ENCODE measurements at regions not wholly inside any gene's neighbourhood (a gene's known extent, or its start where the extent isn't known, plus 50 kb on each side); places are given as distances from the start of the nearest gene placed in this dataset.

DNA sequence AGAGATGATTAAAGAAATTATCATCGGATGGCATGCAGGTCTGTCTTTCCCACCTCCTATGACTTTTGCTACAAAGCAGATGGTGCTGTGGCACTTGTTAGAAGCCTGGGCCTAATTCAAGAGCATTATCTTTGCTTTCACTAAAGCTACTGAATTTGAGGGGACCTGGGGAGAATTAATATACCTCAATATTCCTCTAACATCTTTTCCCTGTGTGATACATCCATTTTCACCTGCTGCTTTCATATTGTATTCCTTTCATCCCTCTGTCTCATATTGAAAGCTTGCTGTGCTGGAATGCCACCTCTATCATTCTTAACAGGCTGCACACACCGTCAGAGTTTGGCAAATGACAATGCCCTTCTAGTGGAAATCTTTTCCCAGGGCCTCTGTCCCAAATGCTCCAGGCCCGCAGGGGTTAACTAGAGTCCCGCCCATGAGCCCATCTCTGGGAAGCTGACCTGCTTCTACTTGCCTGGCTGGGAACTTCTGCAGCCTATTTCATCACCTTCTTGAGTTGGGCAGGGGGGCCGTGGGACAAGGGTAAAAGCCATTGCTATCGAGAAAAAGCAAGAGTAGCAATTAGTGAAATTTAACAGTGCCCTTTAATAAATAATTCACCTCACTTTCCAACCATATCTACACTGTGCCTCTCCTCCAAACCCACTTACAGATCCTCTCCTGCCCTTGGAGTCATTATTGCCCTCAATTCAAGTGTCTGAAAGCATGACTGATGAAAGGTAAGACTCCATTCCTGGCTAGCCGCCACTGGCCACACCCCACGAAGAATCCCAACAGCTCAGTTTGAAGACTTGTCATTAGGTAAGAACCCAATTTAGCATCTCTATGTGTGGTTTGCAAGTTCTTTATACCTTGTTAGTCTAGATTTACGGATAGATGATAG, 126.7 kb upstream of the BTG1 start:
- H3K9ac ChIP-seq (ENCODE audit: low read depth, low read length) = no peak overlapping the region
- no peak overlapping the region for H3K4me3 ChIP-seq (ENCODE audit: low read depth, low read length)
- H3K4me1 ChIP-seq (ENCODE audit: control insufficient read depth, insufficient read depth, low read length) = no peaks in the 10 kb centered on the region
- no peaks in the 10 kb centered on the region for H3K27me3 ChIP-seq (ENCODE audit: control insufficient read depth, insufficient read depth, low read length)
- H3K36me3 ChIP-seq (ENCODE audit: control insufficient read depth, insufficient read depth, low read length) = no peaks in the 10 kb centered on the region
- H3K9me3 ChIP-seq (ENCODE audit: control insufficient read depth, insufficient read depth, low read length) = no peaks in the 10 kb centered on the region

- no peaks in the 10 kb centered on the region for H3K9me3 ChIP-seq (ENCODE audit: control insufficient read depth, insufficient read depth, low read length)
- H3K36me3 ChIP-seq (ENCODE audit: control insufficient read depth, insufficient read depth, low read length) = no peaks in the 10 kb centered on the region
- H3K27me3 ChIP-seq (ENCODE audit: control insufficient read depth, insufficient read depth, low read length) = no peaks in the 10 kb centered on the region
- no peak overlapping the region for H3K4me3 ChIP-seq (ENCODE audit: low read depth, low read length)
- H3K9ac ChIP-seq (ENCODE audit: low read depth, low read length) = no peak overlapping the region
- H3K4me1 ChIP-seq (ENCODE audit: control insufficient read depth, insufficient read depth, low read length) = no peaks in the 10 kb centered on the region
Measured at GRCh38 chr12:92271341-92271740, 125.7 kb upstream of the BTG1 start.

- Histone ChIP-seq H3K27me3 (ENCODE audit: control insufficient read depth, insufficient read depth, low read length) (no peaks in the 10 kb centered on the region), H3K4me1 (ENCODE audit: control insufficient read depth, insufficient read depth, low read length) (no peaks in the 10 kb centered on the region), H3K9me3 (ENCODE audit: control insufficient read depth, insufficient read depth, low read length) (no peaks in the 10 kb centered on the region), H3K36me3 (ENCODE audit: control insufficient read depth, insufficient read depth, low read length) (no peaks in the 10 kb centered on the region), H3K9ac (ENCODE audit: low read depth, low read length) (no peak overlapping the region), H3K4me3 (ENCODE audit: low read depth, low read length) (no peak overlapping the region)
Measured at GRCh38 chr12:92270521-92270920, 124.9 kb upstream of the BTG1 start.

DNA sequence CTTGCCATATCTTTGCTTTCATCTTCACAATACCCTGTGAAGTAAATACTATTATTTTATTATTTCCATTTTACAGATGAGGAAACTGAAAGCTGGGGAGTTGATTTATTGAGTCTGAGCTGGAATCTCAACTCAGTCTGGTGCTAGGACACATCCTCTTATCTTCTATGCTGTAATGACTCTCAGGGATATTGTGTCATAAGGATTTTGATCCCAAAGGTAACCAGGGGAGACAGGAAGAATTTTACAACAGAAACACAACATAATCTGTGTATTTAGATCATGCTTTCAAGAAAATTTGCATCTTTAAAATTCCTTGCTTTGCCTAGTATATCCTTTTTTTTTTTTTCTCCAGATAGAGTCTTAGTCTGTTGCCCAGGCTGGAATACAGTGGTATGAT, 123.3 kb upstream of the BTG1 start:
- no peaks in the 10 kb centered on the region for H3K9me3 ChIP-seq (ENCODE audit: control insufficient read depth, insufficient read depth, low read length)
- no peaks in the 10 kb centered on the region for H3K4me1 ChIP-seq (ENCODE audit: control insufficient read depth, insufficient read depth, low read length)
- no peak overlapping the region for H3K4me3 ChIP-seq (ENCODE audit: low read depth, low read length)
- H3K9ac ChIP-seq (ENCODE audit: low read depth, low read length) = no peak overlapping the region
- H3K36me3 ChIP-seq (ENCODE audit: control insufficient read depth, insufficient read depth, low read length) = no peaks in the 10 kb centered on the region
- H3K27me3 ChIP-seq (ENCODE audit: control insufficient read depth, insufficient read depth, low read length) = no peaks in the 10 kb centered on the region

- H3K36me3 ChIP-seq (ENCODE audit: control insufficient read depth, insufficient read depth, low read length) = no peaks in the 10 kb centered on the region
- H3K4me1 ChIP-seq (ENCODE audit: control insufficient read depth, insufficient read depth, low read length) = no peaks in the 10 kb centered on the region
- H3K9me3 ChIP-seq (ENCODE audit: control insufficient read depth, insufficient read depth, low read length) = no peaks in the 10 kb centered on the region
- H3K27me3 ChIP-seq (ENCODE audit: control insufficient read depth, insufficient read depth, low read length) = no peaks in the 10 kb centered on the region
- no peak overlapping the region for H3K9ac ChIP-seq (ENCODE audit: low read depth, low read length)
- H3K4me3 ChIP-seq (ENCODE audit: low read depth, low read length) = no peak overlapping the region
Measured at GRCh38 chr12:92261692-92262091, 116.0 kb upstream of the BTG1 start.

DNA sequence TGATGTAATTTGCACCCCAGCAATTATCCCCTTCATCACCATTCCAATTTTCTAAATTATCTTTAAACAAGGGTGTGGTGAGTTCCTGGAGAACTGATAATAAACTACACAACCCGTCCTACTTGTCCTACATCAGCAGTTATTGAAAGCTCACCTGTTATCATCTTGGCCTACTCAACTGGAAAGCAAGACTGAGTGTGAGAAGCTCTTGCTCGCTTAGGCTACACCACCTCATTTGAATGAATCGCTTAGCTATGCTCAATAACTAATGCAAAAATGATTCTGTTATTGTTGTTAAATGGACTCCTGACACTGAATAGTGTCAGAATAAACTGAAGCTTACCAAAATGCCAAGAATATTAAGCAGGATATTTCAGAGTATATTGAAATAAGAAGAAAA, 115.4 kb upstream of the BTG1 start:
- H3K4me1 ChIP-seq (ENCODE audit: control insufficient read depth, insufficient read depth, low read length) = no peaks in the 10 kb centered on the region
- H3K4me3 ChIP-seq (ENCODE audit: low read depth, low read length) = no peak overlapping the region
- no peaks in the 10 kb centered on the region for H3K36me3 ChIP-seq (ENCODE audit: control insufficient read depth, insufficient read depth, low read length)
- H3K9ac ChIP-seq (ENCODE audit: low read depth, low read length) = no peak overlapping the region
- H3K27me3 ChIP-seq (ENCODE audit: control insufficient read depth, insufficient read depth, low read length) = no peaks in the 10 kb centered on the region
- no peaks in the 10 kb centered on the region for H3K9me3 ChIP-seq (ENCODE audit: control insufficient read depth, insufficient read depth, low read length)

DNA sequence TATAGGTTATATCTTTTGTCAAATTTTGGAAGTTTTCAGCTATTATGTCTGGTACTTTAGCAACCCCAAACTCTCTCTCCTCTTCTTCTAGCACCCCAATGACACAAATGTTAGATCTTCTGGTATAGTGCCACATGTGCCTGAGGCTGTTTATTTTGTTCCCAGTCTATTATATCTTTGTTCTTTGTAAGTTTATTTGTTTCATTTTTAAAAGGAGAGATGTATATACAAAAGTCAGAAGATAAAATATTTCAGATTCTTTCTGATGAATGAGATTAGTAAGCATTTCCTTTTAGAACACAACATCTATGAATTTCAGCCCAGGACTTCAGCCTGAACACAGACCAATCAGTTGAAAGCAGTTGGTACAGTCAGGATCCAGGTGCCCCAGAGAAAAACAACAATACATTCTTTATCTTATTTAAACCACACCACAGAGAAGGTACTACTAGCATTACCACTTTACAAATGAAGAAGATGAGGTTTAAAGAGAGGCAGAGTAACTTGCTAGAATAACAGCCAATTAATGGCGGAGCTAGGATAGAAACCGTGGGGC, 114.1 kb upstream of the BTG1 start:
- no peak overlapping the region for H3K9ac ChIP-seq (ENCODE audit: low read depth, low read length)
- H3K4me3 ChIP-seq (ENCODE audit: low read depth, low read length) = no peak overlapping the region
- H3K27me3 ChIP-seq (ENCODE audit: control insufficient read depth, insufficient read depth, low read length) = no peaks in the 10 kb centered on the region
- H3K9me3 ChIP-seq (ENCODE audit: control insufficient read depth, insufficient read depth, low read length) = no peaks in the 10 kb centered on the region
- no peaks in the 10 kb centered on the region for H3K36me3 ChIP-seq (ENCODE audit: control insufficient read depth, insufficient read depth, low read length)
- no peaks in the 10 kb centered on the region for H3K4me1 ChIP-seq (ENCODE audit: control insufficient read depth, insufficient read depth, low read length)

- Histone ChIP-seq H3K36me3 (ENCODE audit: control insufficient read depth, insufficient read depth, low read length) (no peaks in the 10 kb centered on the region), H3K27me3 (ENCODE audit: control insufficient read depth, insufficient read depth, low read length) (no peaks in the 10 kb centered on the region), H3K9ac (ENCODE audit: low read depth, low read length) (no peak overlapping the region), H3K9me3 (ENCODE audit: control insufficient read depth, insufficient read depth, low read length) (no peaks in the 10 kb centered on the region), H3K4me1 (ENCODE audit: control insufficient read depth, insufficient read depth, low read length) (no peaks in the 10 kb centered on the region), H3K4me3 (ENCODE audit: low read depth, low read length) (no peak overlapping the region)
Measured at GRCh38 chr12:92259291-92259690, 113.6 kb upstream of the BTG1 start.

- Histone ChIP-seq H3K4me3 (ENCODE audit: low read depth, low read length) (no peak overlapping the region), H3K4me1 (ENCODE audit: control insufficient read depth, insufficient read depth, low read length) (no peaks in the 10 kb centered on the region), H3K27me3 (ENCODE audit: control insufficient read depth, insufficient read depth, low read length) (no peaks in the 10 kb centered on the region), H3K36me3 (ENCODE audit: control insufficient read depth, insufficient read depth, low read length) (no peaks in the 10 kb centered on the region), H3K9me3 (ENCODE audit: control insufficient read depth, insufficient read depth, low read length) (no peaks in the 10 kb centered on the region), H3K9ac (ENCODE audit: low read depth, low read length) (no peak overlapping the region)
Measured at GRCh38 chr12:92257261-92257660, 111.6 kb upstream of the BTG1 start.

- no peaks in the 10 kb centered on the region for H3K36me3 ChIP-seq (ENCODE audit: control insufficient read depth, insufficient read depth, low read length)
- no peaks in the 10 kb centered on the region for H3K9me3 ChIP-seq (ENCODE audit: control insufficient read depth, insufficient read depth, low read length)
- no peak overlapping the region for H3K9ac ChIP-seq (ENCODE audit: low read depth, low read length)
Measured at GRCh38 chr12:92255741-92256140, 110.1 kb upstream of the BTG1 start.

GRCh38 chr12:92253301-92253700, 107.7 kb upstream of the BTG1 start:
- Histone ChIP-seq H3K9ac (ENCODE audit: low read depth, low read length) (no peak overlapping the region), H3K4me1 (ENCODE audit: control insufficient read depth, insufficient read depth, low read length) (no peaks in the 10 kb centered on the region), H3K4me3 (ENCODE audit: low read depth, low read length) (no peak overlapping the region), H3K27me3 (ENCODE audit: control insufficient read depth, insufficient read depth, low read length) (no peaks in the 10 kb centered on the region), H3K9me3 (ENCODE audit: control insufficient read depth, insufficient read depth, low read length) (no peaks in the 10 kb centered on the region), H3K36me3 (ENCODE audit: control insufficient read depth, insufficient read depth, low read length) (no peaks in the 10 kb centered on the region)

More at GRCh38 chr12:92255741-92256140, 110.1 kb upstream of the BTG1 start:
- H3K27me3 ChIP-seq (ENCODE audit: control insufficient read depth, insufficient read depth, low read length) = no peaks in the 10 kb centered on the region
- no peak overlapping the region for H3K4me3 ChIP-seq (ENCODE audit: low read depth, low read length)
- H3K4me1 ChIP-seq (ENCODE audit: control insufficient read depth, insufficient read depth, low read length) = no peaks in the 10 kb centered on the region

GRCh38 chr12:92248977-92249376, 103.3 kb upstream of the BTG1 start:
- no peaks in the 10 kb centered on the region for H3K4me1 ChIP-seq (ENCODE audit: control insufficient read depth, insufficient read depth, low read length)
- H3K27me3 ChIP-seq (ENCODE audit: control insufficient read depth, insufficient read depth, low read length) = no peaks in the 10 kb centered on the region
- H3K4me3 ChIP-seq (ENCODE audit: low read depth, low read length) = no peak overlapping the region
- H3K9me3 ChIP-seq (ENCODE audit: control insufficient read depth, insufficient read depth, low read length) = no peaks in the 10 kb centered on the region
- no peaks in the 10 kb centered on the region for H3K36me3 ChIP-seq (ENCODE audit: control insufficient read depth, insufficient read depth, low read length)
- no peak overlapping the region for H3K9ac ChIP-seq (ENCODE audit: low read depth, low read length)
